HCT116 (cell line): ENCODE measurements at regions not wholly inside any gene's neighbourhood (a gene's known extent, or its start where the extent isn't known, plus 50 kb on each side); places are given as distances from the start of the nearest gene placed in this dataset.

ENCODE experiments used
- ATAC-seq: fragments of 200-7000 bp; cut with Tn5 transposase; 2 replicates; pipeline ENCODE4 v1.9.1; 2020; ENCODE audit warnings: mild to moderate bottlenecking, moderate library complexity
- BruUV-seq: library from RNA; stranded (reverse); fragments of 400-500 nt; replicated peaks from 2 replicates; lab custom pipeline; 2021; lab: Mats Ljungman, UMichigan
- CTCF ChIA-PET: fragments of 300-600 bp; sonication (Branson Sonifier 250); formaldehyde crosslinking; loops from one replicate; lab custom pipeline; 2021; ENCODE audit warnings: antibody characterized with exemption; lab: Charles Lee
- POLR2A ChIA-PET: fragments of 300-600, 350-600 bp; sonication (Branson Sonifier 250); formaldehyde crosslinking; loops from one replicate; lab custom pipeline; 2021; ENCODE audit warnings: antibody characterized with exemption; lab: Charles Lee
- RAD21 ChIA-PET, 2 experiments: fragments of 300-600 bp; sonication (Branson Sonifier 250); formaldehyde crosslinking; loops; one replicate each; lab custom pipeline; 2023; ENCODE audit warnings: low total read pairs in 2 of 2; ENCODE audit not compliant: uncharacterized antibody in 2 of 2, unreplicated experiment in 2 of 2, low non-redundant PET in 1 of 2; lab: Charles Lee
- DNase-seq: peaks from one replicate; pipeline ENCODE4 v3.0.0-alpha.2; 2010; ENCODE audit warnings: low read depth, low spot score
- H2AFZ ChIP-seq: fragments of 200-600 bp; shearing (Covaris generic), sonication (generic); 2 replicates; pipeline ENCODE4 v1.6.1; 2017; ENCODE audit warnings: low read depth, mixed run types, mixed read lengths, antibody characterized with exemption, low read length; ENCODE audit not compliant: poor library complexity, severe bottlenecking
- H3K27ac ChIP-seq: 2 replicates; pipeline ENCODE4 v1.5.1; 2012; ENCODE audit warnings: low read depth, low read length
- H3K27me3 ChIP-seq: fragments of 200-600 bp; sonication (generic); 2 replicates; pipeline ENCODE4 v1.6.1; 2016; ENCODE audit warnings: mixed run types, low read length, mixed read lengths; ENCODE audit not compliant: insufficient read depth
- H3K36me3 ChIP-seq, 2 experiments: fragments of 200-500 bp in 1 of 2; fragments of 200-600 bp in 1 of 2; sonication (Bioruptor generic) in 1 of 2; sonication (generic) in 1 of 2; 2 replicates each; pipeline versions ENCODE4 v1.5.1 to v1.6.1; 2014 to 2016; ENCODE audit warnings: low read length in 2 of 2, inconsistent platforms in 1 of 2, mixed read lengths in 1 of 2, mixed run types in 1 of 2; ENCODE audit not compliant: insufficient read depth in 2 of 2, control insufficient read depth in 1 of 2
- H3K4me1 ChIP-seq, 2 experiments: fragments of 200-600 bp in 1 of 2; sonication (generic) in 1 of 2; 2 replicates each; pipeline versions ENCODE4 v1.5.1 to v1.6.1; 2012 to 2017; ENCODE audit warnings: low read length in 2 of 2, inconsistent platforms in 1 of 2, mild to moderate bottlenecking in 1 of 2, mixed read lengths in 1 of 2, mixed run types in 1 of 2, moderate library complexity in 1 of 2; ENCODE audit not compliant: insufficient read depth in 2 of 2, control insufficient read depth in 1 of 2
- H3K4me2 ChIP-seq: fragments of 200-600 bp; sonication (generic); 2 replicates; pipeline ENCODE4 v1.6.1; 2017; ENCODE audit warnings: mixed run types, low read length, mixed read lengths
- H3K4me3 ChIP-seq, 2 experiments: fragments of 200-600 bp in 1 of 2; sonication (generic) in 1 of 2; replicated peaks in 1 of 2; 2 replicates each; pipeline ENCODE4 v1.5.1; 2011 to 2016; ENCODE audit warnings: low read length in 2 of 2, control low read depth in 1 of 2, low read depth in 1 of 2, mild to moderate bottlenecking in 1 of 2, mixed read lengths in 1 of 2, mixed run types in 1 of 2
- H3K79me2 ChIP-seq: fragments of 200-600 bp; sonication (generic); 2 replicates; pipeline ENCODE4 v1.6.1; 2017; ENCODE audit warnings: mild to moderate bottlenecking, mixed run types, low read length, moderate library complexity, mixed read lengths; ENCODE audit not compliant: insufficient read depth
- H3K9ac ChIP-seq: fragments of 200-600 bp; sonication (generic); 2 replicates; pipeline ENCODE4 v1.6.1; 2016; ENCODE audit warnings: low read length, mixed read lengths
- H3K9me2 ChIP-seq: fragments of 200-600 bp; sonication (generic), shearing (Covaris generic); 2 replicates; pipeline ENCODE4 v1.6.1; 2017; ENCODE audit warnings: mixed run types, mild to moderate bottlenecking, moderate library complexity; ENCODE audit not compliant: insufficient read depth
- H3K9me3 ChIP-seq, 2 experiments: fragments of 200-500 bp in 1 of 2; fragments of 200-600 bp in 1 of 2; sonication (Bioruptor generic) in 1 of 2; sonication (generic) in 1 of 2; 2 replicates each; pipeline ENCODE4 v1.6.1; 2014 to 2017; ENCODE audit warnings: low read length in 2 of 2, mixed read lengths in 2 of 2, inconsistent platforms in 1 of 2, low read depth in 1 of 2, mild to moderate bottlenecking in 1 of 2, mixed run types in 1 of 2, moderate library complexity in 1 of 2; ENCODE audit not compliant: control insufficient read depth in 1 of 2, insufficient read depth in 1 of 2
- H4K20me1 ChIP-seq: fragments of 200-600 bp; sonication (generic), shearing (Covaris generic); 2 replicates; pipeline ENCODE4 v1.6.1; 2017; ENCODE audit warnings: mixed run types, mild to moderate bottlenecking, moderate library complexity; ENCODE audit not compliant: insufficient read depth
- CBX3 ChIP-seq: IDR thresholded peaks from 2 replicates; pipeline ENCODE4 v1.6.1; 2012; ENCODE audit warnings: low read depth
- CEBPB ChIP-seq: IDR thresholded peaks from 2 replicates; pipeline ENCODE4 v1.6.1; 2012; ENCODE audit warnings: low read depth
- CTCF ChIP-seq, 3 experiments: fragments of 200-600 bp in 1 of 3; sonication (generic) in 1 of 3; IDR thresholded peaks in 2 of 3; conservative IDR thresholded peaks in 1 of 3; 2 replicates each; pipeline ENCODE4 v1.5.1; 2012 to 2017; ENCODE audit warnings: low read depth in 2 of 3, low read length in 2 of 3, antibody characterized with exemption in 1 of 3, borderline replicate concordance in 1 of 3, control low read depth in 1 of 3, mild to moderate bottlenecking in 1 of 3, mixed read lengths in 1 of 3, mixed run types in 1 of 3, moderate library complexity in 1 of 3; ENCODE audit not compliant: insufficient read depth in 1 of 3
- EGR1 ChIP-seq: IDR thresholded peaks from 2 replicates; pipeline ENCODE4 v1.6.1; 2012; ENCODE audit warnings: low read depth
- ELF1 ChIP-seq: IDR thresholded peaks from 2 replicates; pipeline ENCODE4 v1.6.1; 2012; ENCODE audit warnings: low read depth, borderline replicate concordance
- FOSL1 ChIP-seq: IDR thresholded peaks from 2 replicates; pipeline ENCODE4 v1.6.1; 2012; ENCODE audit warnings: low read depth
- RAD21 ChIP-seq: IDR thresholded peaks from 2 replicates; pipeline ENCODE4 v1.6.1; 2012; ENCODE audit warnings: low read depth, mild to moderate bottlenecking
- SIN3A ChIP-seq: IDR thresholded peaks from 2 replicates; pipeline ENCODE4 v1.6.1; 2012; ENCODE audit warnings: low read depth
- SP1 ChIP-seq: IDR thresholded peaks from 2 replicates; pipeline ENCODE4 v1.6.1; 2012; ENCODE audit warnings: low read depth
- TCF7L2 ChIP-seq: IDR thresholded peaks from 2 replicates; pipeline ENCODE4 v1.7.0; 2011; ENCODE audit warnings: borderline replicate concordance, inconsistent platforms; ENCODE audit not compliant: insufficient read depth, insufficient read length; ENCODE audit errors: extremely low read depth
- YY1 ChIP-seq: IDR thresholded peaks from 2 replicates; pipeline ENCODE4 v1.6.1; 2011; ENCODE audit warnings: low read length, low read depth, moderate library complexity, mild to moderate bottlenecking; ENCODE audit not compliant: insufficient replicate concordance; ENCODE audit errors: extremely low read depth
- ZNF274 ChIP-seq: fragments of 200-500 bp; sonication (Bioruptor generic); IDR thresholded peaks from 2 replicates; pipeline ENCODE4 v1.6.1; 2014; ENCODE audit warnings: mild to moderate bottlenecking, low read depth, low read length, inconsistent platforms
- intact Hi-C: fragments of 100-400 bp; cut with micrococcal nuclease; formaldehyde crosslinking; loops from 2 replicates; pipeline ENCODE4 v1.10.0; 2022
- TF ChIP-seq, protein P1 (sequence below): IDR thresholded peaks from 2 replicates; pipeline ENCODE4 v1.6.1; 2012; ENCODE audit warnings: low read depth

DNA sequence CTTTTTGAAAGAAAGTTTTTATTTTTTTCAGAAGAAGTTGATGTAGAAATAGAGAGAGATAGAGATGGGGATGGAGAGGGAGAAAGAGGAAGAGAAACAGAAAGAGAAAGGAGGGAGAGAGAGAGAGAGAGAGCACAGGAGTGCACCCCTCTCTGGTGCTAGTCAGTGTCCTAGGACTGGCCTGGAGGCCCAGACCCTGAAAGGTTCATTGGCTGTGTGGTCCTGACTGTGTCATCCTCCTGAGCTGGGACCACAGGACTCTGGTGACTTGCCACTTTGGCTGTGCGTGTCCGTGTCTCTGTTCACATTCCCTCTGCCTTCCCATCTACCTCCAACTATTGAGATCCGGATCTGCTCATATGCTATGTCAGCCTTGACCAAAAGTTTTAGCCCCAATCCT, 62.1 kb upstream of the SHH start:
- CTCF ChIA-PET, result interaction anchor here (2.4 kb wide), 1 partner anchor 11 kb away, joined by 6 read pairs; no protein-coding TSS in a partner anchor
- Histone ChIP-seq H3K27ac (no peak overlapping the region), H3K9ac (no peak overlapping the region), H3K9me2 (no peaks in the 10 kb centered on the region), H3K36me3 (no peaks in the 10 kb centered on the region), H3K27me3 (no peaks in the 10 kb centered on the region), H3K4me1 (no peaks in the 10 kb centered on the region), H3K79me2 (no peaks in the 10 kb centered on the region), H3K9me3 (no peaks in the 10 kb centered on the region), H2AFZ (no peak overlapping the region), H4K20me1 (no peaks in the 10 kb centered on the region), H3K4me2 (no peak overlapping the region), H3K4me3 (no peak overlapping the region)
- POLR2A ChIA-PET, result no interaction called here
- intact Hi-C loops, result no loop called here
- ATAC-seq (no peak), DNase-seq (no peak)
- RAD21 ChIA-PET, result no interaction called here
- no TSS peak for BruUV-seq
- TF ChIP-seq TCF7L2 (no peak), EGR1 (no peak), CBX3 (no peak), SIN3A (no peak)

- CTCF ChIA-PET, result interaction anchor here (2.4 kb wide), 1 partner anchor 11 kb away, joined by 6 read pairs; no protein-coding TSS in a partner anchor
Measured at GRCh38 chr7:155874010-155874409, 61.7 kb upstream of the SHH start.

More at GRCh38 chr7:155874010-155874409, 61.7 kb upstream of the SHH start:
- Histone ChIP-seq H3K4me2 (no peak overlapping the region), H3K36me3 (no peaks in the 10 kb centered on the region), H3K27me3 (no peaks in the 10 kb centered on the region), H3K79me2 (no peaks in the 10 kb centered on the region), H3K9ac (no peak overlapping the region), H3K9me2 (no peaks in the 10 kb centered on the region), H2AFZ (no peak overlapping the region), H4K20me1 (no peaks in the 10 kb centered on the region), H3K4me1 (no peaks in the 10 kb centered on the region), H3K27ac (no peak overlapping the region), H3K9me3 (no peaks in the 10 kb centered on the region; a peak in 1 of 4 replicates), H3K4me3 (no peak overlapping the region)
- no TSS peak for BruUV-seq
- no peak for ATAC-seq
- DNase-seq, result no peak
- no peak for TF ChIP-seq ZNF274
- no peak for TF ChIP-seq SP1
- no peak for TF ChIP-seq CTCF (IDR thresholded peaks at IDR 0.05 in 2 of 3, conservative IDR thresholded peaks at IDR 0.05 in 1 of 3; ENCODE audit: borderline replicate concordance in 1 of 3, insufficient read depth in 1 of 3, low read depth in 2 of 3, low read length in 2 of 3)
- TF ChIP-seq CEBPB, result no peak
- TF ChIP-seq ELF1, result no peak
- TF ChIP-seq YY1, result no peak
- TF ChIP-seq, protein P1, sequence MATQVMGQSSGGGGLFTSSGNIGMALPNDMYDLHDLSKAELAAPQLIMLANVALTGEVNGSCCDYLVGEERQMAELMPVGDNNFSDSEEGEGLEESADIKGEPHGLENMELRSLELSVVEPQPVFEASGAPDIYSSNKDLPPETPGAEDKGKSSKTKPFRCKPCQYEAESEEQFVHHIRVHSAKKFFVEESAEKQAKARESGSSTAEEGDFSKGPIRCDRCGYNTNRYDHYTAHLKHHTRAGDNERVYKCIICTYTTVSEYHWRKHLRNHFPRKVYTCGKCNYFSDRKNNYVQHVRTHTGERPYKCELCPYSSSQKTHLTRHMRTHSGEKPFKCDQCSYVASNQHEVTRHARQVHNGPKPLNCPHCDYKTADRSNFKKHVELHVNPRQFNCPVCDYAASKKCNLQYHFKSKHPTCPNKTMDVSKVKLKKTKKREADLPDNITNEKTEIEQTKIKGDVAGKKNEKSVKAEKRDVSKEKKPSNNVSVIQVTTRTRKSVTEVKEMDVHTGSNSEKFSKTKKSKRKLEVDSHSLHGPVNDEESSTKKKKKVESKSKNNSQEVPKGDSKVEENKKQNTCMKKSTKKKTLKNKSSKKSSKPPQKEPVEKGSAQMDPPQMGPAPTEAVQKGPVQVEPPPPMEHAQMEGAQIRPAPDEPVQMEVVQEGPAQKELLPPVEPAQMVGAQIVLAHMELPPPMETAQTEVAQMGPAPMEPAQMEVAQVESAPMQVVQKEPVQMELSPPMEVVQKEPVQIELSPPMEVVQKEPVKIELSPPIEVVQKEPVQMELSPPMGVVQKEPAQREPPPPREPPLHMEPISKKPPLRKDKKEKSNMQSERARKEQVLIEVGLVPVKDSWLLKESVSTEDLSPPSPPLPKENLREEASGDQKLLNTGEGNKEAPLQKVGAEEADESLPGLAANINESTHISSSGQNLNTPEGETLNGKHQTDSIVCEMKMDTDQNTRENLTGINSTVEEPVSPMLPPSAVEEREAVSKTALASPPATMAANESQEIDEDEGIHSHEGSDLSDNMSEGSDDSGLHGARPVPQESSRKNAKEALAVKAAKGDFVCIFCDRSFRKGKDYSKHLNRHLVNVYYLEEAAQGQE, result no peak
- no peak for TF ChIP-seq RAD21
- no peak for TF ChIP-seq CBX3
- TF ChIP-seq FOSL1, result no peak
- TF ChIP-seq EGR1, result no peak
- intact Hi-C loops, result no loop called here
- ChIA-PET POLR2A (no interaction called here), RAD21 (no interaction called here)
